ENCODE measurements at regions not wholly inside any gene's neighbourhood (a gene's known extent, or its start where the extent isn't known, plus 50 kb on each side); places are given as distances from the start of the nearest gene placed in this dataset.

- no peak overlapping the region for H3K4me3 ChIP-seq (ENCODE audit: low read depth in 1 of 3, low read length in 3 of 3)
Measured at GRCh38 chrX:44435047-44435446, 91.6 kb upstream of the EFHC2 start.

GRCh38 chrX:44433556-44433955 lies 90.1 kb upstream of the EFHC2 start:
- Histone ChIP-seq H3K4me3 (ENCODE audit: low read depth in 1 of 3, low read length in 3 of 3) (no peak overlapping the region), H3K9ac (ENCODE audit: low read depth in 1 of 2, low read length in 2 of 2) (no peak overlapping the region), H3K4me1 (ENCODE audit: control insufficient read depth in 4 of 4, insufficient read depth in 4 of 4, low read length in 3 of 4) (no peaks in the 10 kb centered on the region), H3K27ac (ENCODE audit: low read depth in 1 of 2, low read length in 2 of 2) (no peak overlapping the region), H3K9me3 (ENCODE audit: control insufficient read depth in 4 of 4, low read length in 3 of 4) (no peaks in the 10 kb centered on the region), H3K27me3 (ENCODE audit: control insufficient read depth in 4 of 4, insufficient read depth in 4 of 4, low read length in 3 of 4) (no peaks in the 10 kb centered on the region), H3K36me3 (ENCODE audit: control insufficient read depth in 4 of 4, insufficient read depth in 3 of 4, low read depth in 1 of 4, low read length in 3 of 4) (no peaks in the 10 kb centered on the region)
- 80% methylated on average over 3 of the region's 3 CpGs for WGBS
- DNase-seq (ENCODE audit: low spot score): no peak
- TF ChIP-seq GABPA (IDR thresholded peaks at IDR 0.05 in 1 of 2, conservative IDR thresholded peaks at IDR 0.05 in 1 of 2): no peak
- TF ChIP-seq FOXA1 (IDR thresholded peaks at IDR 0.05): no peak
- TF ChIP-seq ZBTB33 (IDR thresholded peaks at IDR 0.05): no peak
- no peak for TF ChIP-seq HNF4G (IDR thresholded peaks at IDR 0.05)
- no peak for TF ChIP-seq HNF4A (conservative IDR thresholded peaks at IDR 0.05)
- TF ChIP-seq CTCF (IDR thresholded peaks at IDR 0.05; ENCODE audit: low read depth, low read length, missing input control): no peak
- no peak for TF ChIP-seq TAF1 (conservative IDR thresholded peaks at IDR 0.05)
- TF ChIP-seq NR2F2 (IDR thresholded peaks at IDR 0.05): no peak
- no peak for TF ChIP-seq JUND (IDR thresholded peaks at IDR 0.05)
- no peak for TF ChIP-seq SP1 (IDR thresholded peaks at IDR 0.05)
- TF ChIP-seq REST (IDR thresholded peaks at IDR 0.05): no peak
- TF ChIP-seq YY1 (IDR thresholded peaks at IDR 0.05): no peak
- no peak for TF ChIP-seq RAD21 (IDR thresholded peaks at IDR 0.05)
- no peak for TF ChIP-seq RXRA (IDR thresholded peaks at IDR 0.05)
- no peak for TF ChIP-seq MAX (IDR thresholded peaks at IDR 0.05)
- TF ChIP-seq FOXA2 (IDR thresholded peaks at IDR 0.05): no peak
- no peak for TF ChIP-seq EGR1 (IDR thresholded peaks at IDR 0.05; ENCODE audit: low read depth in 2 of 2)
- TF ChIP-seq ATF3 (IDR thresholded peaks at IDR 0.05): no peak

More at GRCh38 chrX:44435047-44435446, 91.6 kb upstream of the EFHC2 start:
- H3K27me3 ChIP-seq (ENCODE audit: control insufficient read depth in 4 of 4, insufficient read depth in 4 of 4, low read length in 3 of 4): no peaks in the 10 kb centered on the region
- H3K4me1 ChIP-seq (ENCODE audit: control insufficient read depth in 4 of 4, insufficient read depth in 4 of 4, low read length in 3 of 4): no peaks in the 10 kb centered on the region
- no peak for TF ChIP-seq SP1 (IDR thresholded peaks at IDR 0.05)
- TF ChIP-seq RXRA (IDR thresholded peaks at IDR 0.05): no peak
- no peak for TF ChIP-seq TAF1 (conservative IDR thresholded peaks at IDR 0.05)
- no peak for TF ChIP-seq REST (IDR thresholded peaks at IDR 0.05)
- no peak for TF ChIP-seq FOXA2 (IDR thresholded peaks at IDR 0.05)
- no peak overlapping the region for H3K9ac ChIP-seq (ENCODE audit: low read depth in 1 of 2, low read length in 2 of 2)
- no peaks in the 10 kb centered on the region for H3K9me3 ChIP-seq (ENCODE audit: control insufficient read depth in 4 of 4, low read length in 3 of 4)
- H3K27ac ChIP-seq (ENCODE audit: low read depth in 1 of 2, low read length in 2 of 2): no peak overlapping the region
- DNase-seq (ENCODE audit: low spot score): no peak
- H3K36me3 ChIP-seq (ENCODE audit: control insufficient read depth in 4 of 4, insufficient read depth in 3 of 4, low read depth in 1 of 4, low read length in 3 of 4): no peaks in the 10 kb centered on the region
